ENCODE measurements at regions not wholly inside any gene's neighbourhood (a gene's known extent, or its start where the extent isn't known, plus 50 kb on each side); places are given as distances from the start of the nearest gene placed in this dataset.
"Not testable (repeated sequence)": the region's sequence is repeated elsewhere in the genome, so short reads cannot be mapped to it uniquely, and the experiment has no call there.

GRCh38 chr12:89192429-89192828, 159.9 kb downstream of the DUSP6 start:
- Histone ChIP-seq H3K36me3 (no peaks in the 10 kb centered on the region), H3K4me3 (no peak overlapping the region), H3K9me3 (peaks cover 15% of the 10 kb centered on the region), H3K27ac (no peak overlapping the region), H3K4me1 (ENCODE audit: control insufficient read depth in 1 of 2, low read depth in 2 of 2) (no peaks in the 10 kb centered on the region), H3K27me3 (replicated peaks; ENCODE audit: insufficient read depth) (no peaks in the 10 kb centered on the region)
- no peak for DNase-seq (ENCODE audit: low spot score)
- ATAC-seq (ENCODE audit: insufficient number of reproducible peaks, low FRiP score, low read depth) = no peak
- no peak for TF ChIP-seq CTCF (IDR thresholded peaks at IDR 0.05)

- not testable (repeated sequence) for H3K27ac ChIP-seq; H3K27me3 ChIP-seq (replicated peaks; ENCODE audit: insufficient read depth); DNase-seq (ENCODE audit: low spot score); H3K4me1 ChIP-seq (ENCODE audit: control insufficient read depth in 1 of 2, low read depth in 2 of 2); ATAC-seq (ENCODE audit: insufficient number of reproducible peaks, low FRiP score, low read depth); H3K4me3 ChIP-seq; H3K36me3 ChIP-seq
- peaks cover 15% of the 10 kb centered on the region for H3K9me3 ChIP-seq
Observed at GRCh38 chr12:89191597-89191996, 160.7 kb downstream of the DUSP6 start.

- TF ChIP-seq CTCF (IDR thresholded peaks at IDR 0.05) = no peak
- ATAC-seq (ENCODE audit: insufficient number of reproducible peaks, low FRiP score, low read depth) (no peak), DNase-seq (ENCODE audit: low spot score) (no peak)
- H3K27ac ChIP-seq = no peak overlapping the region
- H3K36me3 ChIP-seq = no peaks in the 10 kb centered on the region
- H3K4me1 ChIP-seq (ENCODE audit: control insufficient read depth in 1 of 2, low read depth in 2 of 2) = no peaks in the 10 kb centered on the region
- no peak overlapping the region for H3K4me3 ChIP-seq
- no peaks in the 10 kb centered on the region for H3K27me3 ChIP-seq (replicated peaks; ENCODE audit: insufficient read depth)
- H3K9me3 ChIP-seq = peaks cover 15% of the 10 kb centered on the region
Observed at GRCh38 chr12:89189448-89189847, 162.9 kb downstream of the DUSP6 start.

GRCh38 chr12:89187507-89187906, 164.8 kb downstream of the DUSP6 start:
- no peak for TF ChIP-seq CTCF (IDR thresholded peaks at IDR 0.05)
- H3K27me3 ChIP-seq (replicated peaks; ENCODE audit: insufficient read depth) = no peaks in the 10 kb centered on the region
- peaks cover 15% of the 10 kb centered on the region for H3K9me3 ChIP-seq
- no peak for DNase-seq (ENCODE audit: low spot score)
- H3K4me1 ChIP-seq (ENCODE audit: control insufficient read depth in 1 of 2, low read depth in 2 of 2) = no peaks in the 10 kb centered on the region
- H3K36me3 ChIP-seq = no peaks in the 10 kb centered on the region
- no peak for ATAC-seq (ENCODE audit: insufficient number of reproducible peaks, low FRiP score, low read depth)
- no peak overlapping the region for H3K4me3 ChIP-seq
- H3K27ac ChIP-seq = no peak overlapping the region

- ATAC-seq (ENCODE audit: insufficient number of reproducible peaks, low FRiP score, low read depth) (no peak), DNase-seq (ENCODE audit: low spot score) (no peak)
- H3K27me3 ChIP-seq (replicated peaks; ENCODE audit: insufficient read depth) = no peaks in the 10 kb centered on the region
- no peak overlapping the region for H3K4me3 ChIP-seq
- H3K9me3 ChIP-seq = peaks cover 15% of the 10 kb centered on the region
- H3K36me3 ChIP-seq = no peaks in the 10 kb centered on the region
- TF ChIP-seq CTCF (IDR thresholded peaks at IDR 0.05) = no peak
- H3K27ac ChIP-seq = no peak overlapping the region
- H3K4me1 ChIP-seq (ENCODE audit: control insufficient read depth in 1 of 2, low read depth in 2 of 2) = peaks cover 0 to 1% of the 10 kb centered on the region in 2 donors
Observed at GRCh38 chr12:89185889-89186288, 166.4 kb downstream of the DUSP6 start.

- Histone ChIP-seq H3K27me3 (replicated peaks; ENCODE audit: insufficient read depth) (no peaks in the 10 kb centered on the region), H3K4me3 (no peak overlapping the region), H3K9me3 (peaks cover 12% of the 10 kb centered on the region), H3K27ac (no peak overlapping the region), H3K36me3 (no peaks in the 10 kb centered on the region), H3K4me1 (ENCODE audit: control insufficient read depth in 1 of 2, low read depth in 2 of 2) (peaks cover 2 to 5% of the 10 kb centered on the region in 2 donors)
- TF ChIP-seq CTCF (IDR thresholded peaks at IDR 0.05) = no peak
- DNase-seq (ENCODE audit: low spot score) = no peak
- no peak for ATAC-seq (ENCODE audit: insufficient number of reproducible peaks, low FRiP score, low read depth)
Observed at GRCh38 chr12:89185181-89185580, 167.1 kb downstream of the DUSP6 start.

Data from thoracic aorta (tissue), 2 donors.